ENCODE measurements at regions not wholly inside any gene's neighbourhood (a gene's known extent, or its start where the extent isn't known, plus 50 kb on each side); places are given as distances from the start of the nearest gene placed in this dataset.

DNA sequence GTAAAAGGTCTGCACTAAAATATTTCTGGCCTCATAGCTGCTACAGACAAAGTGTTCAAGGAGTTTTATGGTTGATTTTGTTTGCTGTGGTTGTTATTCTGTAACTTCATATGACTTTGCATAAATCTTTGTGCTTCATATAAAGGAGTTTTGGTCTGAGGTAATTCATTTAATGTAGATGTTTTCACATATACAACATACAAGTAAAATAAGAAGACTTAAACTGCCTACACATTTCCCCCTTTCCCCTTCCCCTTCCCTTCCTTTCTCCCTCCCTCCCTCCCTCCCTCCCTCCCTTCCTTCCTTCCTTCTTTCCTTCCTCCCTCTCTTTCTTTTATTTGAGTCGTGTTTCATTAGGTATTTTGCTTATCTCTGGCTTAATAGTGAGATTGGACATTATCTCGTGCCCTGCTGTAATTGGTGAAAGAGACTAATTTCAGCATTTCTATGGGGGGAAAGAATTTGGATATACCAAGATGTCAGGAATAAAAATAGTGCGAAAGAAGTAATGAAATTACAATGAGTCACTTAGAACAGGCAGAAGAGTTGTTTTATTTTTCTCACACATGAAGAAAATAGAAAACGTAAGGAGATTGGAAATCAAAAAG, 144.9 kb upstream of the MAD2L1 start:
- Histone ChIP-seq H3K9ac (no peak overlapping the region), H3K27me3 (ENCODE audit: insufficient read depth) (no peaks in the 10 kb centered on the region), H3K4me1 (ENCODE audit: control insufficient read depth in 1 of 2, insufficient read depth in 2 of 2, low read depth in 1 of 2, low read length in 1 of 2) (no peaks in the 10 kb centered on the region), H3K4me2 (no peak overlapping the region), H3K9me2 (no peaks in the 10 kb centered on the region), H2AFZ (ENCODE audit: low read depth) (no peak overlapping the region), H3K36me3 (replicated peaks in 1 of 2; ENCODE audit: control insufficient read depth in 1 of 2, insufficient read depth in 2 of 2, low read length in 1 of 2) (no peaks in the 10 kb centered on the region), H3K9me3 (no peaks in the 10 kb centered on the region; the same call in 1 of the 2 replicates), H3K4me3 (ENCODE audit: low read depth in 2 of 2, low read length in 1 of 2) (no peak overlapping the region), H3F3A (replicated peaks; ENCODE audit: insufficient read depth) (no peaks in the 10 kb centered on the region), H4K20me1 (ENCODE audit: insufficient read depth) (no peaks in the 10 kb centered on the region), H3K79me2 (ENCODE audit: insufficient read depth) (no peaks in the 10 kb centered on the region), H3K27ac (ENCODE audit: low read depth in 2 of 2, low read length in 1 of 2) (no peak overlapping the region)
- 28% methylated on average over 4 of the region's 4 CpGs for WGBS (ENCODE audit: low lambda C conversion rate)
- CTCF ChIA-PET = no interaction called here
- no peak for DNase-seq
- POLR2A ChIA-PET = no interaction called here
- TF ChIP-seq USF2 (IDR thresholded peaks at IDR 0.05; ENCODE audit: borderline replicate concordance, low read depth, low read length) (no peak), SIN3A (IDR thresholded peaks at IDR 0.05; ENCODE audit: borderline replicate concordance, low read depth, low read length) (no peak), RXRA (IDR thresholded peaks at IDR 0.05; ENCODE audit: borderline replicate concordance, low read depth) (no peak), NRF1 (IDR thresholded peaks at IDR 0.05; ENCODE audit: low read depth, low read length) (no peak), POLR2AphosphoS5 (IDR thresholded peaks at IDR 0.05; ENCODE audit: low read depth, low read length) (no peak), MEF2A (IDR thresholded peaks at IDR 0.05; ENCODE audit: borderline replicate concordance, low read depth) (no peak), JUND (IDR thresholded peaks at IDR 0.05) (no peak), GATA2 (CRISPR knock-in tag; IDR thresholded peaks at IDR 0.05) (no peak), TEAD4 (IDR thresholded peaks at IDR 0.05; ENCODE audit: borderline replicate concordance, insufficient read depth) (no peak), FOXJ3 (CRISPR knock-in tag; IDR thresholded peaks at IDR 0.05) (no peak), CHD2 (IDR thresholded peaks at IDR 0.05; ENCODE audit: low read length, partially characterized antibody) (no peak), ELF1 (IDR thresholded peaks at IDR 0.05) (no peak)
- TF ChIP-seq, protein P1, sequence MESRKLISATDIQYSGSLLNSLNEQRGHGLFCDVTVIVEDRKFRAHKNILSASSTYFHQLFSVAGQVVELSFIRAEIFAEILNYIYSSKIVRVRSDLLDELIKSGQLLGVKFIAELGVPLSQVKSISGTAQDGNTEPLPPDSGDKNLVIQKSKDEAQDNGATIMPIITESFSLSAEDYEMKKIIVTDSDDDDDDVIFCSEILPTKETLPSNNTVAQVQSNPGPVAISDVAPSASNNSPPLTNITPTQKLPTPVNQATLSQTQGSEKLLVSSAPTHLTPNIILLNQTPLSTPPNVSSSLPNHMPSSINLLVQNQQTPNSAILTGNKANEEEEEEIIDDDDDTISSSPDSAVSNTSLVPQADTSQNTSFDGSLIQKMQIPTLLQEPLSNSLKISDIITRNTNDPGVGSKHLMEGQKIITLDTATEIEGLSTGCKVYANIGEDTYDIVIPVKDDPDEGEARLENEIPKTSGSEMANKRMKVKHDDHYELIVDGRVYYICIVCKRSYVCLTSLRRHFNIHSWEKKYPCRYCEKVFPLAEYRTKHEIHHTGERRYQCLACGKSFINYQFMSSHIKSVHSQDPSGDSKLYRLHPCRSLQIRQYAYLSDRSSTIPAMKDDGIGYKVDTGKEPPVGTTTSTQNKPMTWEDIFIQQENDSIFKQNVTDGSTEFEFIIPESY (IDR thresholded peaks at IDR 0.05; ENCODE audit: borderline replicate concordance, low read depth) = no peak
- TF ChIP-seq, protein P2, sequence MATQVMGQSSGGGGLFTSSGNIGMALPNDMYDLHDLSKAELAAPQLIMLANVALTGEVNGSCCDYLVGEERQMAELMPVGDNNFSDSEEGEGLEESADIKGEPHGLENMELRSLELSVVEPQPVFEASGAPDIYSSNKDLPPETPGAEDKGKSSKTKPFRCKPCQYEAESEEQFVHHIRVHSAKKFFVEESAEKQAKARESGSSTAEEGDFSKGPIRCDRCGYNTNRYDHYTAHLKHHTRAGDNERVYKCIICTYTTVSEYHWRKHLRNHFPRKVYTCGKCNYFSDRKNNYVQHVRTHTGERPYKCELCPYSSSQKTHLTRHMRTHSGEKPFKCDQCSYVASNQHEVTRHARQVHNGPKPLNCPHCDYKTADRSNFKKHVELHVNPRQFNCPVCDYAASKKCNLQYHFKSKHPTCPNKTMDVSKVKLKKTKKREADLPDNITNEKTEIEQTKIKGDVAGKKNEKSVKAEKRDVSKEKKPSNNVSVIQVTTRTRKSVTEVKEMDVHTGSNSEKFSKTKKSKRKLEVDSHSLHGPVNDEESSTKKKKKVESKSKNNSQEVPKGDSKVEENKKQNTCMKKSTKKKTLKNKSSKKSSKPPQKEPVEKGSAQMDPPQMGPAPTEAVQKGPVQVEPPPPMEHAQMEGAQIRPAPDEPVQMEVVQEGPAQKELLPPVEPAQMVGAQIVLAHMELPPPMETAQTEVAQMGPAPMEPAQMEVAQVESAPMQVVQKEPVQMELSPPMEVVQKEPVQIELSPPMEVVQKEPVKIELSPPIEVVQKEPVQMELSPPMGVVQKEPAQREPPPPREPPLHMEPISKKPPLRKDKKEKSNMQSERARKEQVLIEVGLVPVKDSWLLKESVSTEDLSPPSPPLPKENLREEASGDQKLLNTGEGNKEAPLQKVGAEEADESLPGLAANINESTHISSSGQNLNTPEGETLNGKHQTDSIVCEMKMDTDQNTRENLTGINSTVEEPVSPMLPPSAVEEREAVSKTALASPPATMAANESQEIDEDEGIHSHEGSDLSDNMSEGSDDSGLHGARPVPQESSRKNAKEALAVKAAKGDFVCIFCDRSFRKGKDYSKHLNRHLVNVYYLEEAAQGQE (IDR thresholded peaks at IDR 0.05; ENCODE audit: low read depth, low read length) = no peak
